ENCODE measurements at regions not wholly inside any gene's neighbourhood (a gene's known extent, or its start where the extent isn't known, plus 50 kb on each side); places are given as distances from the start of the nearest gene placed in this dataset.

DNA sequence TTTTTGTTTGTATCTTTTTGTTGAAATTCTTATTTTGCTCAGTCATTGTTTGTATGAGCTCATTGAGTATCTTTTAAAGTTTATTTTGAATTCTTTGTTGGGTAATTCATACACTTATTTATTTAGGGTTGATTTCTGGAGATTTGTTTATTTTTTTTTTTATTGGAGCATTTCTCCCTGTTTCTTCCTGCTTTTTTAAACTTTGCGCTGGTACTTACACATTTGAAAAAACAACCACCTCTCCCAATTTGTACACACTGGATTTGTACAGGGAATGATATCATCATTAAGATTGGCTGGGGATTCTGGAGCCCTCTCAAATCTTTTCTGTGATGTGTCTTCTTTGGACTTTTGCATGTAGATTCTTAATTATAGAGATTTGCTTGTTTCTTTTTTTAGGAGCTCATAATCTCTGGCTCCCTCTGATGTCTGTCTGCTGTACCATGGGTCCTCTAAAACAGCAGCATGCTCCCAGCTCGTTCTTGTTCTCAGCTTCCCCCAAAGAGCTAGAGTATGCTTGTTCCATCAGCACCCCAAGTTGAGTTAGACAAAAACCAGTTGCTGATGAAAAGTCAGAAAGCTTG is 310.7 kb downstream of the DUSP10 start:
- DNase-seq (ENCODE audit: extremely low spot score, unreplicated experiment): no peak
- no peaks in the 10 kb centered on the region for H3K4me1 Mint-ChIP-seq (ENCODE audit: unreplicated experiment)
- H3K27me3 Mint-ChIP-seq: peaks cover 22% of the 10 kb centered on the region

DNA sequence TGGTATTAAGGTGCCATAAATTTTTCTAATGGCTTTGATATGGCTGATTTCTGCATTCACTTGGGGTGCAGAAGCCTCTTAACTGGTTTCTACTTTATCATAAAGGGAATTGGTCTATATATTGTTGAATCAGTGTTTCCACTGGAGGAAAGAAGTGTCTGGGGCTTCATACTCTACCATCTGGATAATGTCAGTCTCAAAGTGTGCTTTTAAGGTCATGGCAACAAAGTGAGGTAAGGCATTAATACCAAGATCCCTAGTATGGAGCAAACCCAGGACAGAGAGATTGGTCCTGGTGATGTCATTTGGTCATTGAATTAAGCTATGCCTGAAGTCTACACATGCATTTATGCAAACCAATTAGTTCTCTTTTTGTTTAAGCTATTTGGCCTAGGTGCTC is 309.9 kb downstream of the DUSP10 start:
- H3K27me3 Mint-ChIP-seq: peaks cover 22% of the 10 kb centered on the region
- H3K27ac Mint-ChIP-seq: no peak overlapping the region
- TF ChIP-seq, protein P1, sequence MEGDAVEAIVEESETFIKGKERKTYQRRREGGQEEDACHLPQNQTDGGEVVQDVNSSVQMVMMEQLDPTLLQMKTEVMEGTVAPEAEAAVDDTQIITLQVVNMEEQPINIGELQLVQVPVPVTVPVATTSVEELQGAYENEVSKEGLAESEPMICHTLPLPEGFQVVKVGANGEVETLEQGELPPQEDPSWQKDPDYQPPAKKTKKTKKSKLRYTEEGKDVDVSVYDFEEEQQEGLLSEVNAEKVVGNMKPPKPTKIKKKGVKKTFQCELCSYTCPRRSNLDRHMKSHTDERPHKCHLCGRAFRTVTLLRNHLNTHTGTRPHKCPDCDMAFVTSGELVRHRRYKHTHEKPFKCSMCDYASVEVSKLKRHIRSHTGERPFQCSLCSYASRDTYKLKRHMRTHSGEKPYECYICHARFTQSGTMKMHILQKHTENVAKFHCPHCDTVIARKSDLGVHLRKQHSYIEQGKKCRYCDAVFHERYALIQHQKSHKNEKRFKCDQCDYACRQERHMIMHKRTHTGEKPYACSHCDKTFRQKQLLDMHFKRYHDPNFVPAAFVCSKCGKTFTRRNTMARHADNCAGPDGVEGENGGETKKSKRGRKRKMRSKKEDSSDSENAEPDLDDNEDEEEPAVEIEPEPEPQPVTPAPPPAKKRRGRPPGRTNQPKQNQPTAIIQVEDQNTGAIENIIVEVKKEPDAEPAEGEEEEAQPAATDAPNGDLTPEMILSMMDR (conservative IDR thresholded peaks at IDR 0.05): no peak

More for the DNA sequence above, 310.7 kb downstream of the DUSP10 start:
- TF ChIP-seq, protein P1 (conservative IDR thresholded peaks at IDR 0.05): no peak
- H3K4me3 Mint-ChIP-seq: no peak overlapping the region
- H3K9me3 Mint-ChIP-seq: peaks cover 8% of the 10 kb centered on the region
- H3K36me3 Mint-ChIP-seq: no peaks in the 10 kb centered on the region
- no peak overlapping the region for H3K27ac Mint-ChIP-seq

DNA sequence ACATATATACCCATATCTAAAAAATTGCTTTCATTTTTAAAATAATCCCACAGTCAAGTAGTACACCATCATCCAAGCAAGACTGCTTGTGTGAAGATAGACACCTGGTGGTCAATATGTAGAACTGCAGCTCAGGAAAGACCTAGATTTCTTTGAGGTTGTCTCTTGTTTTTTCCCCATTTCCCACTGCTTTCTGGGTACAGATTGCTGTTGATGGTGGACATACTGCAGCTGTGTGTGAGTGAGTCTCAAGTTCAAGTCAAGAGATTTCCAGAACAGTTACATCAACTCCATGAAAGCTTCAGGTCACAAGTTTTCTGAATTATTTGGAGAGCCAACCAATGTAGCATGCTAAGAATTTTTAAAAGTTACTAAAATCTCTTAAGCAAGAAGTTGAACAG is 306.4 kb downstream of the DUSP10 start:
- Mint-ChIP-seq H3K27ac (no peak overlapping the region), H3K9me3 (no peaks in the 10 kb centered on the region), H3K4me3 (no peak overlapping the region), H3K4me1 (ENCODE audit: unreplicated experiment) (peaks cover 8% of the 10 kb centered on the region), H3K27me3 (peaks cover 30% of the 10 kb centered on the region), H3K36me3 (no peaks in the 10 kb centered on the region)
- TF ChIP-seq, protein P1 (conservative IDR thresholded peaks at IDR 0.05): peak; percentile 92
- no peak for DNase-seq (ENCODE audit: extremely low spot score, unreplicated experiment)

More for the DNA sequence above, 309.9 kb downstream of the DUSP10 start:
- DNase-seq (ENCODE audit: extremely low spot score, unreplicated experiment): no peak
- no peaks in the 10 kb centered on the region for H3K4me1 Mint-ChIP-seq (ENCODE audit: unreplicated experiment)
- no peaks in the 10 kb centered on the region for H3K9me3 Mint-ChIP-seq
- H3K4me3 Mint-ChIP-seq: no peak overlapping the region
- no peaks in the 10 kb centered on the region for H3K36me3 Mint-ChIP-seq

DNA sequence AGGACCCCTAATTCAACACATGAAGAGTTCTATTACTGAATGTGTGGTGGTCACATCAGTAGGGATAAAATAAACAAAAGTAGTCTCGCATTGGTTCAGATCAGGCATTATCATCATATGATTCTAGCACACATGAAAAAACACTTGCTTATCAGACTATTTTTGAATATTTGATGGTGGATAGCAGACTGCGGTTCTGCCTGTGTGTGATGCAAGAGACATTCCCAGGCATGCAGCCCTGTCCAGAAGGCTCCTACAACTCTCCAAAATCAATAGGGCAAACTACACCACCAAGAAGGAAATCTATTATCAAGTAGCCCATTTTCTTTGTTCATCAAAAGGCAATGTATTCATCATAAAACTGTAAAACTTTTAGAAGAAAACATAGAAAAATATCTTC is 304.7 kb downstream of the DUSP10 start:
- TF ChIP-seq, protein P1 (conservative IDR thresholded peaks at IDR 0.05): no peak
- Mint-ChIP-seq H3K27me3 (peaks cover 22% of the 10 kb centered on the region), H3K4me3 (no peak overlapping the region), H3K36me3 (no peaks in the 10 kb centered on the region), H3K4me1 (ENCODE audit: unreplicated experiment) (peaks cover 11% of the 10 kb centered on the region), H3K9me3 (no peaks in the 10 kb centered on the region), H3K27ac (no peak overlapping the region)
- DNase-seq (ENCODE audit: extremely low spot score, unreplicated experiment): no peak

DNA sequence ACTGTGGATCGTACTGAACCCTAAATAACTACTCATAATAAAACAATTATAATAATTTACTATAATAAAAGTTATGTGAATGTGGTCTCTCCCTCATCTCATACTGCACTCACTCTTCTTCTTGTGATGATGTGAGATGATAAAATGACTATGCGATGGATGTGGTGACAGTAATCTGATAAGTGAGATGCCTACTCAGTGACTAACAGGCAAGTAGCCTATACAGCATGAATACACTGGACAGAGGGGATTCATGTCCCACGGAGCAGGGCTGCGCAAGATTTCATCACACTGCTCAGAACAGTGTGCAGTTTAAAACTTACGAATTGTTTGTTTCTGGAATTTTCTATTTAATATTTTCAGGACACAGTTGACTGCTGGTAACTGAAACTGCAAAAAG is 304.0 kb downstream of the DUSP10 start:
- DNase-seq (ENCODE audit: extremely low spot score, unreplicated experiment): no peak
- H3K27ac Mint-ChIP-seq: no peak overlapping the region
- TF ChIP-seq, protein P1 (conservative IDR thresholded peaks at IDR 0.05): no peak
- no peaks in the 10 kb centered on the region for H3K36me3 Mint-ChIP-seq
- H3K4me1 Mint-ChIP-seq (ENCODE audit: unreplicated experiment): peaks cover 11% of the 10 kb centered on the region
- H3K27me3 Mint-ChIP-seq: peaks cover 20% of the 10 kb centered on the region
- H3K9me3 Mint-ChIP-seq: no peaks in the 10 kb centered on the region
- no peak overlapping the region for H3K4me3 Mint-ChIP-seq

Measured in type B pancreatic cell (in vitro differentiated cells).